ENCODE measurements at regions not wholly inside any gene's neighbourhood (a gene's known extent, or its start where the extent isn't known, plus 50 kb on each side); places are given as distances from the start of the nearest gene placed in this dataset.
"Not testable (repeated sequence)": the region's sequence is repeated elsewhere in the genome, so short reads cannot be mapped to it uniquely, and the experiment has no call there.

GRCh38 chrX:114040661-114041269 is 543.1 kb upstream of the HTR2C start:
- not testable (repeated sequence) for TF ChIP-seq YY1 (IDR thresholded peaks at IDR 0.05; ENCODE audit: insufficient read depth, insufficient read length); SUZ12 (IDR thresholded peaks at IDR 0.05; ENCODE audit: extremely low read depth, insufficient read depth, insufficient read length)
